H9 (cell line): ENCODE measurements at regions not wholly inside any gene's neighbourhood (a gene's known extent, or its start where the extent isn't known, plus 50 kb on each side); places are given as distances from the start of the nearest gene placed in this dataset.

Experiments
- DNase-seq: peaks from one replicate; pipeline ENCODE4 v3.0.0-alpha.2; 2017
- H2AFZ ChIP-seq: one replicate; pipeline ENCODE4 v1.6.1; 2013; ENCODE audit warnings: mild to moderate bottlenecking, low read length, control low read depth, moderate library complexity
- H2AK5ac ChIP-seq: 2 replicates; pipeline ENCODE4 v1.6.1; 2013; ENCODE audit warnings: low read length, control low read depth, mixed read lengths; ENCODE audit not compliant: insufficient read length
- H2BK120ac ChIP-seq: one replicate; pipeline ENCODE4 v1.6.1; 2013; ENCODE audit warnings: low read depth, mild to moderate bottlenecking, low read length, control low read depth, inconsistent platforms; ENCODE audit not compliant: poor library complexity, severe bottlenecking
- H2BK12ac ChIP-seq: 2 replicates; pipeline ENCODE4 v1.6.1; 2013; ENCODE audit warnings: low read length, control low read depth, mixed read lengths, low read depth; ENCODE audit not compliant: insufficient read length
- H2BK15ac ChIP-seq: 2 replicates; pipeline ENCODE4 v1.6.1; 2013; ENCODE audit warnings: low read depth, low read length, control low read depth
- H2BK20ac ChIP-seq: one replicate; pipeline ENCODE4 v1.6.1; 2013; ENCODE audit warnings: low read depth, mild to moderate bottlenecking, low read length, control low read depth, inconsistent platforms; ENCODE audit not compliant: poor library complexity, severe bottlenecking
- H2BK5ac ChIP-seq: 2 replicates; pipeline ENCODE4 v1.6.1; 2013; ENCODE audit warnings: low read length, control low read depth, mixed read lengths; ENCODE audit not compliant: insufficient read length
- H3K14ac ChIP-seq: 2 replicates; pipeline ENCODE4 v1.6.1; 2013; ENCODE audit warnings: low read length, control low read depth; ENCODE audit not compliant: insufficient read depth
- H3K18ac ChIP-seq: 2 replicates; pipeline ENCODE4 v1.6.1; 2013; ENCODE audit warnings: low read depth, mild to moderate bottlenecking, mixed read lengths, low read length, control low read depth; ENCODE audit not compliant: insufficient read length
- H3K23ac ChIP-seq: 2 replicates; pipeline ENCODE4 v1.6.1; 2013; ENCODE audit warnings: low read length, control low read depth, mixed read lengths, low read depth; ENCODE audit not compliant: insufficient read length
- H3K23me2 ChIP-seq: 2 replicates; pipeline ENCODE4 v1.6.1; 2013; ENCODE audit warnings: low read depth, mild to moderate bottlenecking, mixed read lengths, low read length, control low read depth; ENCODE audit not compliant: insufficient read length, poor library complexity, severe bottlenecking
- H3K27ac ChIP-seq: 2 replicates; pipeline ENCODE4 v1.5.1; 2013; ENCODE audit warnings: low read length, control low read depth, mixed read lengths, low read depth; ENCODE audit not compliant: insufficient read length
- H3K27me3 ChIP-seq: 2 replicates; pipeline ENCODE4 v1.6.1; 2013; ENCODE audit warnings: low read length, control low read depth, inconsistent platforms; ENCODE audit not compliant: insufficient read depth
- H3K4ac ChIP-seq: 2 replicates; pipeline ENCODE4 v1.6.1; 2013; ENCODE audit warnings: low read depth, mild to moderate bottlenecking, control low read depth, inconsistent platforms, low read length, moderate library complexity
- H3K4me1 ChIP-seq: 2 replicates; pipeline ENCODE4 v1.6.1; 2013; ENCODE audit warnings: low read length, control low read depth, inconsistent platforms; ENCODE audit not compliant: insufficient read depth
- H3K4me2 ChIP-seq: 2 replicates; pipeline ENCODE4 v1.6.1; 2013; ENCODE audit warnings: low read length, control low read depth, mixed read lengths; ENCODE audit not compliant: insufficient read length, insufficient read depth
- H3K56ac ChIP-seq: 2 replicates; pipeline ENCODE4 v1.6.1; 2013; ENCODE audit warnings: low read depth, mild to moderate bottlenecking, mixed read lengths, low read length, control low read depth; ENCODE audit not compliant: insufficient read length
- H3K79me1 ChIP-seq: 2 replicates; pipeline ENCODE4 v1.6.1; 2013; ENCODE audit warnings: low read depth, mild to moderate bottlenecking, moderate library complexity, low read length, control low read depth, inconsistent platforms; ENCODE audit not compliant: insufficient read depth, poor library complexity, severe bottlenecking
- H3K79me2 ChIP-seq: 2 replicates; pipeline ENCODE4 v1.6.1; 2013; ENCODE audit warnings: low read length, control low read depth, inconsistent platforms; ENCODE audit not compliant: insufficient read depth
- H3K9ac ChIP-seq: 2 replicates; pipeline ENCODE4 v1.6.1; 2013; ENCODE audit warnings: low read length, control low read depth, mixed read lengths; ENCODE audit not compliant: insufficient read length; ENCODE audit errors: extremely low read depth
- H3K9me3 ChIP-seq: one replicate; pipeline ENCODE4 v1.6.1; 2013; ENCODE audit warnings: low read depth, low read length, inconsistent platforms; ENCODE audit not compliant: control insufficient read depth
- H3T11ph ChIP-seq: one replicate; pipeline ENCODE4 v1.6.1; 2013; ENCODE audit warnings: mild to moderate bottlenecking, low read length, control low read depth, inconsistent platforms
- H4K20me1 ChIP-seq: one replicate; pipeline ENCODE4 v1.6.1; 2013; ENCODE audit not compliant: control insufficient read depth, insufficient read length, insufficient read depth
- H4K5ac ChIP-seq: 2 replicates; pipeline ENCODE4 v1.6.1; 2013; ENCODE audit warnings: low read depth, mild to moderate bottlenecking, mixed read lengths, low read length, control low read depth; ENCODE audit not compliant: insufficient read length
- H4K8ac ChIP-seq: replicated peaks from 2 replicates; pipeline ENCODE4 v1.6.1; 2013; ENCODE audit warnings: low read length, control low read depth, mixed read lengths, low read depth; ENCODE audit not compliant: insufficient read length
- H4K91ac ChIP-seq: 2 replicates; pipeline ENCODE4 v1.6.1; 2013; ENCODE audit warnings: low read depth, mild to moderate bottlenecking, moderate library complexity, mixed read lengths, low read length, control low read depth; ENCODE audit not compliant: insufficient read length
- H3K27ac Mint-ChIP-seq, 3 experiments: 2 replicates in 2 of 3; 3 replicates in 1 of 3; pipeline ENCODE4 v1.8.0; 2020 to 2021; ENCODE audit warnings: mixed read lengths in 3 of 3, mild to moderate bottlenecking in 1 of 3, moderate library complexity in 1 of 3
- H3K27me3 Mint-ChIP-seq: 2 replicates; pipeline ENCODE4 v1.8.0; 2021; ENCODE audit warnings: low read depth, mild to moderate bottlenecking, moderate library complexity, mixed read lengths
- H3K36me3 Mint-ChIP-seq, 3 experiments: 2 replicates in 2 of 3; 3 replicates in 1 of 3; pipeline ENCODE4 v1.8.0; 2020 to 2021; ENCODE audit warnings: low read depth in 3 of 3, mixed read lengths in 3 of 3; ENCODE audit not compliant: insufficient read depth in 1 of 3
- H3K4me1 Mint-ChIP-seq, 2 experiments: 2 replicates each; pipeline ENCODE4 v1.8.0; 2020; ENCODE audit warnings: mixed read lengths in 2 of 2
- H3K4me3 Mint-ChIP-seq, 2 experiments: 2 replicates in 1 of 2; 3 replicates in 1 of 2; pipeline ENCODE4 v1.8.0; 2020 to 2021; ENCODE audit warnings: mild to moderate bottlenecking in 2 of 2, mixed read lengths in 2 of 2, moderate library complexity in 1 of 2
- H3K9me3 Mint-ChIP-seq, 2 experiments: 2 replicates in 1 of 2; 3 replicates in 1 of 2; pipeline ENCODE4 v1.8.0; 2020; ENCODE audit warnings: mild to moderate bottlenecking in 2 of 2, mixed read lengths in 2 of 2, moderate library complexity in 1 of 2
- WGBS: extraction: QIAGEN DNeasy Blood & Tissue Kit; methylation state at CpG from one replicate; pipeline ENCODE4 v1.1.7; 2013; ENCODE audit warnings: missing lambda C conversion rate, low lambda C conversion rate, mixed read lengths; ENCODE audit not compliant: insufficient read length; ENCODE audit errors: extremely low coverage; 5-methylcytosine and 5-hydroxymethylcytosine counted together
- TF ChIP-seq, protein P1 (sequence below): fragments of 200-600 bp; sonication (generic); conservative IDR thresholded peaks from 3 replicates; pipeline ENCODE4 v1.8.0; 2021; ENCODE audit warnings: antibody characterized with exemption, mild to moderate bottlenecking

DNA sequence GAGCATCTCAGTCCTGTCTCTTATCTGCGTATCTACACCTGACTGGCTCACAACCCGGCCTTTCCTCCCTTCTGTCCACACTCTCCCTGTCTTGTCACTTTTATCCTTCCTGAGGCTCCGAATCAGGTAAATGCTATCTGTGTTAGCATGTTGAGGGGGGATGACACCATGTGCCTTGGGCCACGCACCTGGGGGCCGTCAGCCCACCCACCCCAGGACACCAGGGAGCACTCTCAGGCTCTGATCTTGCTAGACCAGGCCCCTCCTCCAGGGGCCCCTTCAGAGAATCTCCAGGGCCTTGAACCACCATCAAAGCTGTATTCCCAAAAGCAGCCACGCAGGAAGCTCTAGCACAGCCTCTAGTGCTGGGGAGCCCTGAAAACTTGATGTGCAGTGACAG lies 278.7 kb upstream of the SHH start:
- Histone ChIP-seq H3K9ac (no peak overlapping the region), H2AK5ac (no peak overlapping the region), H3K79me2 (no peaks in the 10 kb centered on the region), H2BK20ac (no peak overlapping the region), H3T11ph (no peak overlapping the region), H3K9me3 (no peaks in the 10 kb centered on the region), H3K4me2 (no peak overlapping the region), H3K23ac (no peak overlapping the region), H3K56ac (no peak overlapping the region), H3K4me1 (no peaks in the 10 kb centered on the region; the same call in 1 of the 2 replicates), H3K79me1 (no peaks in the 10 kb centered on the region), H4K91ac (no peak overlapping the region), H3K27me3 (no peaks in the 10 kb centered on the region; the same call in 1 of the 2 replicates), H4K20me1 (no peaks in the 10 kb centered on the region), H2BK120ac (no peak overlapping the region), H2BK5ac (no peak overlapping the region), H2BK12ac (no peak overlapping the region), H2BK15ac (no peak overlapping the region), H3K4ac (no peak overlapping the region), H3K27ac (no peak overlapping the region), H4K8ac (no peak overlapping the region), H3K18ac (no peak overlapping the region), H3K14ac (no peak overlapping the region), H4K5ac (no peak overlapping the region), H2AFZ (no peak overlapping the region), H3K23me2 (no peaks in the 10 kb centered on the region)
- no peak for DNase-seq
- TF ChIP-seq, protein P1, sequence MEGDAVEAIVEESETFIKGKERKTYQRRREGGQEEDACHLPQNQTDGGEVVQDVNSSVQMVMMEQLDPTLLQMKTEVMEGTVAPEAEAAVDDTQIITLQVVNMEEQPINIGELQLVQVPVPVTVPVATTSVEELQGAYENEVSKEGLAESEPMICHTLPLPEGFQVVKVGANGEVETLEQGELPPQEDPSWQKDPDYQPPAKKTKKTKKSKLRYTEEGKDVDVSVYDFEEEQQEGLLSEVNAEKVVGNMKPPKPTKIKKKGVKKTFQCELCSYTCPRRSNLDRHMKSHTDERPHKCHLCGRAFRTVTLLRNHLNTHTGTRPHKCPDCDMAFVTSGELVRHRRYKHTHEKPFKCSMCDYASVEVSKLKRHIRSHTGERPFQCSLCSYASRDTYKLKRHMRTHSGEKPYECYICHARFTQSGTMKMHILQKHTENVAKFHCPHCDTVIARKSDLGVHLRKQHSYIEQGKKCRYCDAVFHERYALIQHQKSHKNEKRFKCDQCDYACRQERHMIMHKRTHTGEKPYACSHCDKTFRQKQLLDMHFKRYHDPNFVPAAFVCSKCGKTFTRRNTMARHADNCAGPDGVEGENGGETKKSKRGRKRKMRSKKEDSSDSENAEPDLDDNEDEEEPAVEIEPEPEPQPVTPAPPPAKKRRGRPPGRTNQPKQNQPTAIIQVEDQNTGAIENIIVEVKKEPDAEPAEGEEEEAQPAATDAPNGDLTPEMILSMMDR: no peak
- H3K4me3 Mint-ChIP-seq: no peak overlapping the region
- WGBS: no CpG with 5 or more reads among the region's 6 CpGs
- no peaks in the 10 kb centered on the region for H3K36me3 Mint-ChIP-seq
- H3K27ac Mint-ChIP-seq: peak overlapping the region in 1 of 3 experiments; percentile 23; a peak in 2 of 7 replicates
- peaks cover 15 to 19% of the 10 kb centered on the region in 2 experiments for H3K4me1 Mint-ChIP-seq
- peaks cover 0 to 7% of the 10 kb centered on the region in 2 experiments; a peak in 2 of 5 replicates for H3K9me3 Mint-ChIP-seq
- H3K27me3 Mint-ChIP-seq: no peaks in the 10 kb centered on the region; the same call in 1 of the 2 replicates
